SK-N-SH treated with all-trans-retinoic acid at 6 μM for 48 hours (cell line): ENCODE measurements at regions not wholly inside any gene's neighbourhood (a gene's known extent, or its start where the extent isn't known, plus 50 kb on each side); places are given as distances from the start of the nearest gene placed in this dataset.

Source experiments
- ATAC-seq: fragments of 200-7000 bp; cut with Tn5 transposase; 3 replicates; pipeline ENCODE4 v1.9.1; 2020; ENCODE audit warnings: mild to moderate bottlenecking, moderate library complexity
- ARNTL ChIP-seq: fragments of 450-650 bp; formaldehyde crosslinking; IDR thresholded peaks from 2 replicates; pipeline ENCODE4 v1.5.0; 2020; ENCODE audit warnings: low read depth, mild to moderate bottlenecking, moderate library complexity, borderline replicate concordance
- BACH2 ChIP-seq: fragments of 250-450 bp; sonication (Bioruptor Pico); IDR thresholded peaks from 2 replicates; pipeline ENCODE4 v1.9.0; 2021; ENCODE audit warnings: mild to moderate bottlenecking, borderline replicate concordance
- CREB5 ChIP-seq: fragments of 250-450 bp; sonication (Bioruptor Pico); IDR thresholded peaks from 2 replicates; pipeline ENCODE4 v1.5.1; 2020; ENCODE audit warnings: low read depth, mild to moderate bottlenecking, moderate library complexity
- CSDC2 ChIP-seq: fragments of 250-450 bp; sonication (Bioruptor Pico); IDR thresholded peaks from 2 replicates; pipeline ENCODE4 v1.5.0; 2020; ENCODE audit warnings: mild to moderate bottlenecking, moderate library complexity
- ESRRG ChIP-seq: fragments of 250-450 bp; sonication (Bioruptor Pico); IDR thresholded peaks from 2 replicates; pipeline ENCODE4 v1.6.1; 2021; ENCODE audit warnings: mild to moderate bottlenecking
- GLIS3 ChIP-seq: fragments of 250-450 bp; sonication (Bioruptor Pico); IDR thresholded peaks from 2 replicates; pipeline ENCODE4 v1.5.0; 2020; ENCODE audit warnings: mild to moderate bottlenecking, moderate library complexity
- ISL1 ChIP-seq: fragments of 250-450 bp; sonication (Bioruptor Pico); IDR thresholded peaks from 2 replicates; pipeline ENCODE4 v2.1.2; 2022; ENCODE audit warnings: mild to moderate bottlenecking, moderate library complexity
- OSR1 ChIP-seq: fragments of 250-450 bp; sonication (Bioruptor Pico); IDR thresholded peaks from 2 replicates; pipeline ENCODE4 v1.8.0; 2022; ENCODE audit warnings: moderate library complexity, mild to moderate bottlenecking, inconsistent platforms
- PATZ1 ChIP-seq: fragments of 250-450 bp; sonication (Bioruptor Pico); IDR thresholded peaks from 2 replicates; pipeline ENCODE4 v1.8.0; 2020; ENCODE audit warnings: mild to moderate bottlenecking, moderate library complexity, borderline replicate concordance
- POU6F1 ChIP-seq: fragments of 250-450 bp; sonication (Bioruptor Pico); IDR thresholded peaks from 2 replicates; pipeline ENCODE4 v1.8.0; 2021; ENCODE audit warnings: low read depth, mild to moderate bottlenecking, moderate library complexity, borderline replicate concordance
- PPARA ChIP-seq: fragments of 250-450 bp; sonication (Bioruptor Pico); IDR thresholded peaks from 2 replicates; pipeline ENCODE4 v1.5.0; 2020; ENCODE audit warnings: mild to moderate bottlenecking, borderline replicate concordance
- RARB ChIP-seq: fragments of 250-450 bp; sonication (Bioruptor Pico); IDR thresholded peaks from 2 replicates; pipeline ENCODE4 v1.8.0; 2021; ENCODE audit warnings: mild to moderate bottlenecking, moderate library complexity
- SNAI2 ChIP-seq: fragments of 250-450 bp; sonication (Bioruptor Pico); IDR thresholded peaks from 2 replicates; pipeline ENCODE4 v1.5.0; 2020; ENCODE audit warnings: mild to moderate bottlenecking, moderate library complexity
- TCF4 ChIP-seq: fragments of 250-450 bp; sonication (Bioruptor Pico); IDR thresholded peaks from 2 replicates; pipeline ENCODE4 v1.8.0; 2021; ENCODE audit warnings: mild to moderate bottlenecking, moderate library complexity, borderline replicate concordance
- TOX ChIP-seq: fragments of 250-450 bp; sonication (Bioruptor Pico); IDR thresholded peaks from 2 replicates; pipeline ENCODE4 v1.8.0; 2021; ENCODE audit warnings: mild to moderate bottlenecking, moderate library complexity, borderline replicate concordance
- TSHZ2 ChIP-seq: fragments of 250-450 bp; sonication (Bioruptor Pico); IDR thresholded peaks from 2 replicates; pipeline ENCODE4 v1.5.0; 2020; ENCODE audit warnings: mild to moderate bottlenecking, moderate library complexity
- ZC3H10 ChIP-seq: fragments of 250-450 bp; sonication (Bioruptor Pico); IDR thresholded peaks from 2 replicates; pipeline ENCODE4 v1.5.1; 2021; ENCODE audit warnings: mild to moderate bottlenecking, moderate library complexity
- ZFP3 ChIP-seq: fragments of 250-450 bp; sonication (Bioruptor Pico); IDR thresholded peaks from 2 replicates; pipeline ENCODE4 v1.5.0; 2020; ENCODE audit warnings: mild to moderate bottlenecking, moderate library complexity
- ZNF565 ChIP-seq: fragments of 450-650 bp; formaldehyde crosslinking; conservative IDR thresholded peaks from 2 replicates; pipeline ENCODE4 v1.5.0; 2020; ENCODE audit warnings: low read depth, mild to moderate bottlenecking, moderate library complexity
- ZNF70 ChIP-seq: fragments of 450-650 bp; formaldehyde crosslinking; IDR thresholded peaks from 2 replicates; pipeline ENCODE4 v1.5.0; 2020; ENCODE audit warnings: mild to moderate bottlenecking, moderate library complexity
- ZNF8 ChIP-seq: fragments of 450-650 bp; formaldehyde crosslinking; IDR thresholded peaks from 2 replicates; pipeline ENCODE4 v1.5.0; 2020; ENCODE audit warnings: mild to moderate bottlenecking, moderate library complexity

GRCh38 chr13:106390367-106390766 lies 145.1 kb downstream of the EFNB2 start (continued):
- TF ChIP-seq PPARA, result no peak
- TF ChIP-seq POU6F1 (CRISPR knock-in tag), result no peak
- TF ChIP-seq ESRRG (CRISPR knock-in tag), result no peak
- TF ChIP-seq GLIS3 (CRISPR knock-in tag), result no peak
- TF ChIP-seq, all 23 proteins: peak for 0

- TF ChIP-seq PATZ1 (no peak), ISL1 (no peak), ZNF565 (CRISPR knock-in tag) (no peak), CSDC2 (no peak), ZNF8 (no peak), BACH2 (CRISPR knock-in tag) (no peak), ARNTL (CRISPR knock-in tag) (no peak), ZFP3 (CRISPR knock-in tag) (no peak), SNAI2 (CRISPR knock-in tag) (no peak), TSHZ2 (CRISPR knock-in tag) (no peak), GLIS3 (CRISPR knock-in tag) (no peak), ZNF70 (CRISPR knock-in tag) (no peak), CREB5 (CRISPR knock-in tag) (no peak), ESRRG (CRISPR knock-in tag) (no peak)
- no peak for ATAC-seq
Measured at GRCh38 chr13:106385654-106386053, 149.8 kb downstream of the EFNB2 start.

GRCh38 chr13:106384516-106384915 lies 150.9 kb downstream of the EFNB2 start:
- TF ChIP-seq ARNTL (CRISPR knock-in tag) (no peak), GLIS3 (CRISPR knock-in tag) (no peak), ZNF70 (CRISPR knock-in tag) (no peak), OSR1 (no peak), TOX (no peak), ZFP3 (CRISPR knock-in tag) (no peak), ZNF8 (no peak), ESRRG (CRISPR knock-in tag) (no peak), PATZ1 (no peak), CREB5 (CRISPR knock-in tag) (no peak), ZNF565 (CRISPR knock-in tag) (no peak), TCF4 (CRISPR knock-in tag) (no peak), TSHZ2 (CRISPR knock-in tag) (no peak), RARB (CRISPR knock-in tag) (no peak), PPARA (no peak), ZC3H10 (CRISPR knock-in tag) (no peak), CSDC2 (no peak)
- no peak for ATAC-seq
